ENCODE measurements at regions not wholly inside any gene's neighbourhood (a gene's known extent, or its start where the extent isn't known, plus 50 kb on each side); places are given as distances from the start of the nearest gene placed in this dataset.

- ATAC-seq (ENCODE audit: low read depth) (no peak), DNase-seq (ENCODE audit: low spot score in 2 of 2) (no peak)
- Mint-ChIP-seq H3K27me3 (no peaks in the 10 kb centered on the region), H3K9me3 (no peaks in the 10 kb centered on the region), H3K27ac (peak overlapping the region; percentile 56), H3K4me3 (no peak overlapping the region), H3K4me1 (peaks cover 7% of the 10 kb centered on the region), H3K36me3 (peaks cover 1% of the 10 kb centered on the region)
Measured at GRCh38 chr12:68505970-68506369, 104.7 kb upstream of the RAP1B start.

GRCh38 chr12:68506619-68507018 lies 104.1 kb upstream of the RAP1B start:
- DNase-seq (ENCODE audit: low spot score in 2 of 2) (no peak), ATAC-seq (ENCODE audit: low read depth) (no peak)
- no peaks in the 10 kb centered on the region for H3K9me3 Mint-ChIP-seq
- H3K27me3 Mint-ChIP-seq: no peaks in the 10 kb centered on the region
- no peak overlapping the region for H3K4me3 Mint-ChIP-seq
- H3K27ac Mint-ChIP-seq: peak overlapping the region; percentile 56
- peaks cover 1% of the 10 kb centered on the region for H3K36me3 Mint-ChIP-seq
- peaks cover 7% of the 10 kb centered on the region for H3K4me1 Mint-ChIP-seq

- peaks cover 1% of the 10 kb centered on the region for H3K36me3 Mint-ChIP-seq
- peaks cover under 1% of the 10 kb centered on the region for H3K9me3 Mint-ChIP-seq
- no peak for DNase-seq (ENCODE audit: low spot score in 2 of 2)
- no peaks in the 10 kb centered on the region for H3K27me3 Mint-ChIP-seq
- H3K4me3 Mint-ChIP-seq: no peak overlapping the region
- ATAC-seq (ENCODE audit: low read depth): no peak
- H3K4me1 Mint-ChIP-seq: peaks cover 7% of the 10 kb centered on the region
- H3K27ac Mint-ChIP-seq: no peak overlapping the region
Measured at GRCh38 chr12:68507657-68508056, 103.0 kb upstream of the RAP1B start.

- Mint-ChIP-seq H3K4me3 (no peak overlapping the region), H3K4me1 (peaks cover 7% of the 10 kb centered on the region), H3K27ac (no peak overlapping the region), H3K27me3 (no peaks in the 10 kb centered on the region), H3K36me3 (peaks cover 1% of the 10 kb centered on the region), H3K9me3 (peaks cover 2% of the 10 kb centered on the region)
- no peak for DNase-seq (ENCODE audit: low spot score in 2 of 2)
- ATAC-seq (ENCODE audit: low read depth): no peak
Measured at GRCh38 chr12:68508576-68508975, 102.1 kb upstream of the RAP1B start.

- DNase-seq (ENCODE audit: low spot score in 2 of 2): no peak
- Mint-ChIP-seq H3K27ac (no peak overlapping the region), H3K36me3 (peaks cover 1% of the 10 kb centered on the region), H3K4me1 (peaks cover 7% of the 10 kb centered on the region), H3K4me3 (no peak overlapping the region), H3K9me3 (peaks cover 2% of the 10 kb centered on the region), H3K27me3 (no peaks in the 10 kb centered on the region)
- ATAC-seq (ENCODE audit: low read depth): no peak
Measured at GRCh38 chr12:68509242-68509641, 101.5 kb upstream of the RAP1B start.

GRCh38 chr12:68510397-68510796 lies 100.3 kb upstream of the RAP1B start:
- Mint-ChIP-seq H3K4me3 (no peak overlapping the region), H3K27ac (no peak overlapping the region), H3K27me3 (no peaks in the 10 kb centered on the region), H3K4me1 (peaks cover 7% of the 10 kb centered on the region), H3K9me3 (peaks cover 2% of the 10 kb centered on the region), H3K36me3 (peaks cover 1% of the 10 kb centered on the region)
- ATAC-seq (ENCODE audit: low read depth): no peak
- DNase-seq (ENCODE audit: low spot score in 2 of 2): no peak

GRCh38 chr12:68514807-68515411 lies 95.8 kb upstream of the RAP1B start:
- Mint-ChIP-seq H3K27ac (no peak overlapping the region), H3K9me3 (peaks cover 2% of the 10 kb centered on the region), H3K4me1 (no peaks in the 10 kb centered on the region), H3K4me3 (no peak overlapping the region), H3K36me3 (no peaks in the 10 kb centered on the region), H3K27me3 (no peaks in the 10 kb centered on the region)
- ATAC-seq (ENCODE audit: low read depth) (no peak), DNase-seq (ENCODE audit: low spot score in 2 of 2) (no peak)

- Mint-ChIP-seq H3K4me3 (no peak overlapping the region), H3K36me3 (no peaks in the 10 kb centered on the region), H3K27me3 (no peaks in the 10 kb centered on the region), H3K9me3 (peaks cover 2% of the 10 kb centered on the region), H3K27ac (no peak overlapping the region), H3K4me1 (no peaks in the 10 kb centered on the region)
- ATAC-seq (ENCODE audit: low read depth) (no peak), DNase-seq (ENCODE audit: low spot score in 2 of 2) (no peak)
Measured at GRCh38 chr12:68515793-68516192, 94.9 kb upstream of the RAP1B start.

GRCh38 chr12:68521321-68521839 lies 89.3 kb upstream of the RAP1B start:
- no peaks in the 10 kb centered on the region for H3K36me3 Mint-ChIP-seq
- no peaks in the 10 kb centered on the region for H3K27me3 Mint-ChIP-seq
- no peak overlapping the region for H3K4me3 Mint-ChIP-seq
- no peak for ATAC-seq (ENCODE audit: low read depth)
- H3K4me1 Mint-ChIP-seq: no peaks in the 10 kb centered on the region
- no peak overlapping the region for H3K27ac Mint-ChIP-seq
- no peaks in the 10 kb centered on the region for H3K9me3 Mint-ChIP-seq
- no peak for DNase-seq (ENCODE audit: low spot score in 2 of 2)

GRCh38 chr12:68521848-68522502 lies 88.7 kb upstream of the RAP1B start:
- DNase-seq (ENCODE audit: low spot score in 2 of 2): no peak
- Mint-ChIP-seq H3K9me3 (no peaks in the 10 kb centered on the region), H3K4me3 (no peak overlapping the region), H3K4me1 (no peaks in the 10 kb centered on the region), H3K27ac (no peak overlapping the region), H3K36me3 (no peaks in the 10 kb centered on the region), H3K27me3 (no peaks in the 10 kb centered on the region)
- no peak for ATAC-seq (ENCODE audit: low read depth)

- Mint-ChIP-seq H3K9me3 (no peaks in the 10 kb centered on the region), H3K27ac (no peak overlapping the region), H3K27me3 (no peaks in the 10 kb centered on the region), H3K4me1 (no peaks in the 10 kb centered on the region), H3K36me3 (no peaks in the 10 kb centered on the region), H3K4me3 (no peak overlapping the region)
- ATAC-seq (ENCODE audit: low read depth): no peak
- DNase-seq (ENCODE audit: low spot score in 2 of 2): no peak
Measured at GRCh38 chr12:68529466-68529865, 81.2 kb upstream of the RAP1B start.

GRCh38 chr12:68529869-68530268 lies 80.8 kb upstream of the RAP1B start:
- Mint-ChIP-seq H3K4me1 (no peaks in the 10 kb centered on the region), H3K4me3 (no peak overlapping the region), H3K27me3 (no peaks in the 10 kb centered on the region), H3K36me3 (no peaks in the 10 kb centered on the region), H3K27ac (no peak overlapping the region), H3K9me3 (no peaks in the 10 kb centered on the region)
- ATAC-seq (ENCODE audit: low read depth): no peak
- no peak for DNase-seq (ENCODE audit: low spot score in 2 of 2)

- ATAC-seq (ENCODE audit: low read depth): no peak
- H3K27me3 Mint-ChIP-seq: no peaks in the 10 kb centered on the region
Measured at GRCh38 chr12:68530299-68530698, 80.4 kb upstream of the RAP1B start.

GRCh38 chr12:68530965-68531364 lies 79.7 kb upstream of the RAP1B start:
- H3K36me3 Mint-ChIP-seq: no peaks in the 10 kb centered on the region
- no peaks in the 10 kb centered on the region for H3K4me1 Mint-ChIP-seq
- H3K27ac Mint-ChIP-seq: no peak overlapping the region
- H3K9me3 Mint-ChIP-seq: no peaks in the 10 kb centered on the region
- H3K27me3 Mint-ChIP-seq: no peaks in the 10 kb centered on the region
- ATAC-seq (ENCODE audit: low read depth) (no peak), DNase-seq (ENCODE audit: low spot score in 2 of 2) (no peak)
- H3K4me3 Mint-ChIP-seq: no peak overlapping the region

More at GRCh38 chr12:68530299-68530698, 80.4 kb upstream of the RAP1B start:
- no peak for DNase-seq (ENCODE audit: low spot score in 2 of 2)
- Mint-ChIP-seq H3K4me1 (no peaks in the 10 kb centered on the region), H3K36me3 (no peaks in the 10 kb centered on the region), H3K9me3 (no peaks in the 10 kb centered on the region), H3K27ac (no peak overlapping the region), H3K4me3 (no peak overlapping the region)

Measured in memory B cell (primary cell).